GM18507 (cell line): ENCODE measurements at regions not wholly inside any gene's neighbourhood (a gene's known extent, or its start where the extent isn't known, plus 50 kb on each side); places are given as distances from the start of the nearest gene placed in this dataset.

Experiments used
- DNase-seq: peaks from one replicate; pipeline ENCODE4 v3.0.0; 2011; ENCODE audit warnings: low read depth; ENCODE audit not compliant: insufficient read length; ENCODE audit errors: extremely low spot score
- FAIRE-seq: peaks from 2 replicates; lab custom pipeline; 2011; peaks lifted over from hg19 to GRCh38; lab: Jason Lieb, UNC

GRCh38 chr5:58228896-58229295 is 231.0 kb downstream of the PLK2 start:
- no peak for FAIRE-seq
- no peak for DNase-seq

GRCh38 chr5:58227858-58228257 is 232.0 kb downstream of the PLK2 start:
- no peak for FAIRE-seq

GRCh38 chr5:58224661-58225060 is 235.2 kb downstream of the PLK2 start:
- no peak for DNase-seq
- no peak for FAIRE-seq

More at GRCh38 chr5:58227858-58228257, 232.0 kb downstream of the PLK2 start:
- no peak for DNase-seq

GRCh38 chr5:58224221-58224620 is 235.7 kb downstream of the PLK2 start:
- FAIRE-seq (no peak), DNase-seq (no peak)

- DNase-seq: no peak
- no peak for FAIRE-seq
Measured at GRCh38 chr5:58215364-58215763, 244.5 kb downstream of the PLK2 start.

GRCh38 chr5:58211441-58211840 is 248.4 kb downstream of the PLK2 start:
- no peak for FAIRE-seq
- DNase-seq: no peak

- DNase-seq: no peak
- FAIRE-seq: no peak
Measured at GRCh38 chr5:58208674-58209073, 251.2 kb downstream of the PLK2 start.

- no peak for DNase-seq
- FAIRE-seq: no peak
Measured at GRCh38 chr5:58207076-58207475, 252.8 kb downstream of the PLK2 start.

- no peak for FAIRE-seq
- DNase-seq: no peak
Measured at GRCh38 chr5:58204966-58205365, 254.9 kb downstream of the PLK2 start.

GRCh38 chr5:58202941-58203444 is 256.9 kb downstream of the PLK2 start:
- DNase-seq (no peak), FAIRE-seq (no peak)

GRCh38 chr5:58201922-58202648 is 257.8 kb downstream of the PLK2 start:
- FAIRE-seq (no peak), DNase-seq (no peak)

- FAIRE-seq: no peak
- no peak for DNase-seq
Measured at GRCh38 chr5:58200451-58200850, 259.4 kb downstream of the PLK2 start.

GRCh38 chr5:58199087-58199486 is 260.8 kb downstream of the PLK2 start:
- no peak for FAIRE-seq

GRCh38 chr5:58198330-58198729 is 261.6 kb downstream of the PLK2 start:
- DNase-seq: no peak
- FAIRE-seq: no peak

More at GRCh38 chr5:58199087-58199486, 260.8 kb downstream of the PLK2 start:
- no peak for DNase-seq

- FAIRE-seq: no peak
- no peak for DNase-seq
Measured at GRCh38 chr5:58197875-58198274, 262.0 kb downstream of the PLK2 start.

- DNase-seq: no peak
Measured at GRCh38 chr5:58191443-58191842, 268.4 kb downstream of the PLK2 start.

GRCh38 chr5:58188262-58188651 is 271.6 kb downstream of the PLK2 start:
- no peak for FAIRE-seq
- DNase-seq: no peak

More at GRCh38 chr5:58191443-58191842, 268.4 kb downstream of the PLK2 start:
- no peak for FAIRE-seq

GRCh38 chr5:58187432-58188261 is 272.2 kb downstream of the PLK2 start:
- FAIRE-seq (no peak), DNase-seq (no peak)

- DNase-seq (no peak), FAIRE-seq (no peak)
Measured at GRCh38 chr5:58185801-58186200, 274.1 kb downstream of the PLK2 start.

GRCh38 chr5:58185397-58185796 is 274.5 kb downstream of the PLK2 start:
- no peak for FAIRE-seq
- DNase-seq: no peak

GRCh38 chr5:58184910-58185309 is 275.0 kb downstream of the PLK2 start:
- DNase-seq (no peak), FAIRE-seq (no peak)
